Natural killer cell (primary cell): ENCODE measurements at regions not wholly inside any gene's neighbourhood (a gene's known extent, or its start where the extent isn't known, plus 50 kb on each side); places are given as distances from the start of the nearest gene placed in this dataset.

Experiments
- ATAC-seq, 3 donors: fragments of 150-1000 bp in 2 of 3; fragments of 200-7000 bp in 1 of 3; cut with Tn5 transposase; 1 replicate in 1 of 3; 2 replicates in 2 of 3; pipeline ENCODE4 v1.10.0; 2021; ENCODE audit warnings: mild to moderate bottlenecking in 2 of 3, moderate library complexity in 2 of 3
- DNase-seq, 2 donors: peaks; one replicate each; pipeline versions ENCODE4 v3.0.0 to v3.0.0-alpha.2; 2013 to 2021; ENCODE audit warnings: mixed read lengths in 1 of 2
- H3K27ac ChIP-seq: one replicate; pipeline ENCODE4 v1.5.1; 2013; ENCODE audit warnings: mild to moderate bottlenecking, low read length
- H3K27me3 ChIP-seq: one replicate; pipeline ENCODE4 v1.6.1; 2013; ENCODE audit warnings: low read length; ENCODE audit not compliant: control insufficient read depth, insufficient read depth
- H3K36me3 ChIP-seq: one replicate; pipeline ENCODE4 v1.6.1; 2013; ENCODE audit warnings: low read length; ENCODE audit not compliant: control insufficient read depth, insufficient read depth
- H3K4me1 ChIP-seq: one replicate; pipeline ENCODE4 v1.6.1; 2013; ENCODE audit warnings: low read length; ENCODE audit not compliant: control insufficient read depth, insufficient read depth
- H3K4me3 ChIP-seq: one replicate; pipeline ENCODE4 v1.5.1; 2013; ENCODE audit warnings: low read length
- H3K9me3 ChIP-seq: one replicate; pipeline ENCODE4 v1.6.1; 2013; ENCODE audit warnings: low read length; ENCODE audit not compliant: control insufficient read depth, insufficient read depth
- H3K27ac Mint-ChIP-seq, 2 donors: one replicate each; pipeline ENCODE4 v1.8.0; 2022; ENCODE audit warnings: mild to moderate bottlenecking in 2 of 2, mixed read lengths in 2 of 2, moderate library complexity in 1 of 2
- H3K27me3 Mint-ChIP-seq, 2 donors: one replicate each; pipeline ENCODE4 v1.8.0; 2022; ENCODE audit warnings: low read depth in 2 of 2, mixed read lengths in 2 of 2
- H3K36me3 Mint-ChIP-seq: one replicate; pipeline ENCODE4 v1.8.0; 2022; ENCODE audit warnings: mixed read lengths
- H3K4me1 Mint-ChIP-seq, 2 donors: one replicate each; pipeline ENCODE4 v1.8.0; 2022; ENCODE audit warnings: mixed read lengths in 2 of 2
- H3K4me3 Mint-ChIP-seq: one replicate; pipeline ENCODE4 v1.8.0; 2022; ENCODE audit warnings: mild to moderate bottlenecking, moderate library complexity, mixed read lengths
- H3K9me3 Mint-ChIP-seq, 2 donors: one replicate each; pipeline ENCODE4 v1.8.0; 2022; ENCODE audit warnings: mixed read lengths in 2 of 2
- WGBS: methylation state at CpG from one replicate; pipeline ENCODE4 v1.1.7; 2013; ENCODE audit warnings: missing lambda C conversion rate; ENCODE audit not compliant: insufficient coverage; 5-methylcytosine and 5-hydroxymethylcytosine counted together
- intact Hi-C: fragments of 100-400 bp; cut with micrococcal nuclease; formaldehyde crosslinking; loops from one replicate; pipeline ENCODE4 v1.14.2; 2022
- TF ChIP-seq, protein P1 (sequence below): fragments of 200-600 bp; IDR thresholded peaks from one replicate; pipeline ENCODE4 v1.8.0; 2022; ENCODE audit warnings: antibody characterized with exemption

DNA sequence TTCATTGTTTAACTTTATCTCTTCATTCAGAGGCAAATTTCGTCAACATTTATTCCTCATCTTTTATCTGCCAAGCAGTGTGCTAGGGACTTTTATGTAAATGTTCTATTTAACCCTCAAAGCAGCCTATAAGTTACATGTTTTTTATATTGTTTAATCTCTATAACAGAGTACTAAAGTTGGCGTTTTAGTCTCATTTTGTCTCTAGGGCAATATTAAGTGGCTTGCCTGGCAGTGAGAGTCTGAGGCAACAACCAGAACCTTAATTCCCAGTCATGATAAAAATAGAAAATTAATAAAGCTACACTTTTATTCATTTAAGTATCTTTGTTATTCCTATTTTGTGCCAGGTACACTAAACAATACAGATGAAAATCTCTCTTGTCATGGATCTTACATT lies 994.3 kb upstream of the ADGRL2 start:
- ATAC-seq = no peak
- Mint-ChIP-seq H3K27me3 (no peaks in the 10 kb centered on the region), H3K4me3 (no peak overlapping the region), H3K9me3 (peaks cover 18 to 19% of the 10 kb centered on the region in 2 donors), H3K27ac (no peak overlapping the region), H3K36me3 (no peaks in the 10 kb centered on the region), H3K4me1 (no peaks in the 10 kb centered on the region)
- H3K27me3 ChIP-seq = no peaks in the 10 kb centered on the region
- no peaks in the 10 kb centered on the region for H3K4me1 ChIP-seq
- H3K36me3 ChIP-seq = no peaks in the 10 kb centered on the region
- WGBS = no CpG with 5 or more reads among the region's 2 CpGs
- DNase-seq = no peak
- no peak overlapping the region for H3K4me3 ChIP-seq
- intact Hi-C loops = no loop called here
- no peak overlapping the region for H3K27ac ChIP-seq
- TF ChIP-seq, protein P1, sequence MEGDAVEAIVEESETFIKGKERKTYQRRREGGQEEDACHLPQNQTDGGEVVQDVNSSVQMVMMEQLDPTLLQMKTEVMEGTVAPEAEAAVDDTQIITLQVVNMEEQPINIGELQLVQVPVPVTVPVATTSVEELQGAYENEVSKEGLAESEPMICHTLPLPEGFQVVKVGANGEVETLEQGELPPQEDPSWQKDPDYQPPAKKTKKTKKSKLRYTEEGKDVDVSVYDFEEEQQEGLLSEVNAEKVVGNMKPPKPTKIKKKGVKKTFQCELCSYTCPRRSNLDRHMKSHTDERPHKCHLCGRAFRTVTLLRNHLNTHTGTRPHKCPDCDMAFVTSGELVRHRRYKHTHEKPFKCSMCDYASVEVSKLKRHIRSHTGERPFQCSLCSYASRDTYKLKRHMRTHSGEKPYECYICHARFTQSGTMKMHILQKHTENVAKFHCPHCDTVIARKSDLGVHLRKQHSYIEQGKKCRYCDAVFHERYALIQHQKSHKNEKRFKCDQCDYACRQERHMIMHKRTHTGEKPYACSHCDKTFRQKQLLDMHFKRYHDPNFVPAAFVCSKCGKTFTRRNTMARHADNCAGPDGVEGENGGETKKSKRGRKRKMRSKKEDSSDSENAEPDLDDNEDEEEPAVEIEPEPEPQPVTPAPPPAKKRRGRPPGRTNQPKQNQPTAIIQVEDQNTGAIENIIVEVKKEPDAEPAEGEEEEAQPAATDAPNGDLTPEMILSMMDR = no peak
- H3K9me3 ChIP-seq = no peaks in the 10 kb centered on the region

DNA sequence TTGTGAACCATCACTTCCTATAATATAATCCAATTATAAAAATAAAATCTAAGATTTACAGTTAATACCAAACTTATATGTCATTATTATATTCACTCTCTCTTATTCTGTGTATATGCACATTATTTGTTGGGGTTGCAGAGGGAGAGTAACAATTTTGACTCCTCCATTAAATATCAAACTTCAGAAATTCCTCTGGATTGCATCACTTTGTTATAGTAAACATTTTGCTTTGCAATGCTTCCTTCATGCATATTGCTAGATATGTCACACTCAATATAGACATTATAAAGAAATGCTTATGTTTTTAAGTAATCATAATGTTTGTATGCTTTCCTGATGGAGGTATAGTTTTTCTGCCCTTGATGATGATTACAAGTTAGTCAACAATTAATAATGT lies 999.0 kb upstream of the ADGRL2 start:
- no peak for ATAC-seq
- Histone ChIP-seq H3K9me3 (peaks cover 6% of the 10 kb centered on the region), H3K27me3 (no peaks in the 10 kb centered on the region), H3K36me3 (no peaks in the 10 kb centered on the region), H3K27ac (no peak overlapping the region), H3K4me1 (no peaks in the 10 kb centered on the region), H3K4me3 (no peak overlapping the region)
- no peak for DNase-seq
- intact Hi-C loops = no loop called here
- Mint-ChIP-seq H3K36me3 (no peaks in the 10 kb centered on the region), H3K27me3 (no peaks in the 10 kb centered on the region), H3K9me3 (peaks cover 3 to 4% of the 10 kb centered on the region in 2 donors), H3K4me1 (no peaks in the 10 kb centered on the region), H3K4me3 (no peak overlapping the region), H3K27ac (no peak overlapping the region)
- TF ChIP-seq, protein P1 = no peak

DNA sequence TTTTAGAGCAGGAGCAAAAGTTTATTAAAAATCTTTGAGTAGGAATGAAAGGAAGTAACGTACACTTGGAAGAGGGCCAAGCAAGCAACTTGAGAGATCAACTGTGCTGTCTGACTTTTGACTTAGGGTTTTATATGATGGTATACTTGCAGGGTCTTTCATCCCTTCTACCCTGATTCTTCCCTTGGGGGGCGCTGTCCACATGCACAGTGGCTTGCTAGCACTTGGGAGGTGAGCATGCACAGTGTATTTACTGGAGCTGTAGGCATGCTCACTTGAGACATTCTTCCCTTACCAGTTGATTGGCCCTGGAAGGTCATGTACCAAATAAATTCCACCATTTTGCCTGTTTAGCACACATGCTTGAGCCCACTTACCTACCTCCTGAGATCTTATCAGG lies 1001.3 kb upstream of the ADGRL2 start:
- H3K4me1 ChIP-seq = no peaks in the 10 kb centered on the region
- H3K9me3 ChIP-seq = peaks cover 6% of the 10 kb centered on the region
- TF ChIP-seq, protein P1 = no peak
- H3K4me3 ChIP-seq = no peak overlapping the region
- Mint-ChIP-seq H3K36me3 (no peaks in the 10 kb centered on the region), H3K4me3 (no peak overlapping the region), H3K27me3 (no peaks in the 10 kb centered on the region), H3K27ac (no peak overlapping the region), H3K4me1 (no peaks in the 10 kb centered on the region), H3K9me3 (no peaks in the 10 kb centered on the region)
- DNase-seq (no peak), ATAC-seq (no peak)
- no peak overlapping the region for H3K27ac ChIP-seq
- 58% methylated on average over 2 of the region's 2 CpGs for WGBS
- intact Hi-C loops = no loop called here
- no peaks in the 10 kb centered on the region for H3K36me3 ChIP-seq
- H3K27me3 ChIP-seq = no peaks in the 10 kb centered on the region

DNA sequence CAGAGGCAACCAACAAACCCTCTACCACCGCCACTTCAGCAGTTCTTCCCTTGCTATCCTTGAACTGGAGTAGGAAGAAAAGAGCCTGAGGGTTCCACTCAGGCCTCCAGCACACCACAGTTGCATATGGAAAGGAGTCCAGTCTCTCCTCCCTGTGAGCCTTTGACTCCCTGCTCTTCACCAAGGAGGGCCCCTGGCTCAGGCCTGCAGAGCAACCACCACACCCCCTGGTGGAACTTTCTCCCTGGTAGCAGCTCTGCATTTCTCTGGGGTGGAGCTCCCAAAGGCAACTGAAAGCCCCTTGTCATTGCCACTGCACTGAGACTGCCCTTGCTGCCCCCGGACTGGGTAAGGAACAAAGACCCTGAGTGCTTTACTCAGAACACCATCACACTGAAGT lies 1021.5 kb upstream of the ADGRL2 start:
- Histone ChIP-seq H3K27me3 (no peaks in the 10 kb centered on the region), H3K4me1 (no peaks in the 10 kb centered on the region), H3K36me3 (no peaks in the 10 kb centered on the region), H3K4me3 (no peak overlapping the region), H3K9me3 (peaks cover 25% of the 10 kb centered on the region), H3K27ac (no peak overlapping the region)
- H3K9me3 Mint-ChIP-seq = peaks cover 9 to 21% of the 10 kb centered on the region in 2 donors
- WGBS = 88% methylated on average over 2 of the region's 2 CpGs
- no peak overlapping the region for H3K4me3 Mint-ChIP-seq
- no peak for DNase-seq
- H3K4me1 Mint-ChIP-seq = no peaks in the 10 kb centered on the region
- intact Hi-C loops = no loop called here
- TF ChIP-seq, protein P1 = no peak
- no peak overlapping the region for H3K27ac Mint-ChIP-seq
- no peak for ATAC-seq
- H3K27me3 Mint-ChIP-seq = no peaks in the 10 kb centered on the region
- peaks cover 13% of the 10 kb centered on the region for H3K36me3 Mint-ChIP-seq
